Activated CD8-positive, alpha-beta T cell treated with anti-CD3 and anti-CD28 coated beads for 36 hours (primary cell): ENCODE measurements at regions not wholly inside any gene's neighbourhood (a gene's known extent, or its start where the extent isn't known, plus 50 kb on each side); places are given as distances from the start of the nearest gene placed in this dataset.

Source experiments
- ATAC-seq: fragments of 200-7000 bp; cut with Tn5 transposase; one replicate; pipeline ENCODE4 v1.10.0; 2021; ENCODE audit warnings: mild to moderate bottlenecking, moderate library complexity
- CTCF ChIA-PET: fragments of 350-600 bp; sonication (Branson Sonifier 250); formaldehyde crosslinking; loops from one replicate; lab custom pipeline; 2021; ENCODE audit warnings: antibody characterized with exemption; lab: Charles Lee
- POLR2A ChIA-PET: fragments of 350-600 bp; sonication (Branson Sonifier 250); formaldehyde crosslinking; loops from one replicate; lab custom pipeline; 2021; ENCODE audit warnings: antibody characterized with exemption; lab: Charles Lee
- DNase-seq: peaks from one replicate; pipeline ENCODE4 v3.0.0-alpha.2; 2020
- H3K27ac Mint-ChIP-seq: one replicate; pipeline ENCODE4 v1.8.0; 2021; ENCODE audit warnings: mild to moderate bottlenecking, mixed read lengths
- H3K27me3 Mint-ChIP-seq: one replicate; pipeline ENCODE4 v1.8.0; 2021; ENCODE audit warnings: mixed read lengths
- H3K36me3 Mint-ChIP-seq: one replicate; pipeline ENCODE4 v1.8.0; 2021; ENCODE audit warnings: low read depth, mixed read lengths
- H3K4me1 Mint-ChIP-seq: one replicate; pipeline ENCODE4 v1.8.0; 2021; ENCODE audit warnings: low read depth, mixed read lengths
- H3K4me3 Mint-ChIP-seq: one replicate; pipeline ENCODE4 v1.8.0; 2021; ENCODE audit warnings: mild to moderate bottlenecking, moderate library complexity, mixed read lengths
- H3K9me3 Mint-ChIP-seq: one replicate; pipeline ENCODE4 v1.8.0; 2021; ENCODE audit warnings: mixed read lengths
- intact Hi-C: fragments of 100-400 bp; cut with micrococcal nuclease; formaldehyde crosslinking; loops from one replicate; pipeline ENCODE4 v1.10.0; 2022
- TF ChIP-seq, protein P1 (sequence below): fragments of 200-600 bp; IDR thresholded peaks from one replicate; pipeline ENCODE4 v1.8.0; 2022; ENCODE audit warnings: antibody characterized with exemption, mild to moderate bottlenecking

DNA sequence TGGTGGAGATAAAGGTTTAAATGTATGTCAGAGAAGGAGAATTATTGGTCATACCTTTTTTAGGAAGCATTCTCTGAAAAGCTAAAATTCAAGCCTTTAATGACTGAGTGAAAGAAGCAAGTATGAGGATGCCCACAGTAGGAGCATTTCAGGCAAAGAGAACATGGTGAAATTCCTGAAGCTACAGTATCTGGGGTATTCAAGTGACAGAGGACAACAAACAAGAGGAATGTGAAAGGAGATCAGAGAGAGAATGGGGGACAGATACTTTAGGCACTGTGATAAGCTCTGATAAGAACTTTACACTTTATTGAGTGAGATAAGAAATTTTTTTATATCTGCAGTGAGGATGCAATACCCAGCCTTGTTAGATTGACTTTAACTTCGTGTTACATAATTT lies 621.3 kb upstream of the AGA start:
- TF ChIP-seq, protein P1, sequence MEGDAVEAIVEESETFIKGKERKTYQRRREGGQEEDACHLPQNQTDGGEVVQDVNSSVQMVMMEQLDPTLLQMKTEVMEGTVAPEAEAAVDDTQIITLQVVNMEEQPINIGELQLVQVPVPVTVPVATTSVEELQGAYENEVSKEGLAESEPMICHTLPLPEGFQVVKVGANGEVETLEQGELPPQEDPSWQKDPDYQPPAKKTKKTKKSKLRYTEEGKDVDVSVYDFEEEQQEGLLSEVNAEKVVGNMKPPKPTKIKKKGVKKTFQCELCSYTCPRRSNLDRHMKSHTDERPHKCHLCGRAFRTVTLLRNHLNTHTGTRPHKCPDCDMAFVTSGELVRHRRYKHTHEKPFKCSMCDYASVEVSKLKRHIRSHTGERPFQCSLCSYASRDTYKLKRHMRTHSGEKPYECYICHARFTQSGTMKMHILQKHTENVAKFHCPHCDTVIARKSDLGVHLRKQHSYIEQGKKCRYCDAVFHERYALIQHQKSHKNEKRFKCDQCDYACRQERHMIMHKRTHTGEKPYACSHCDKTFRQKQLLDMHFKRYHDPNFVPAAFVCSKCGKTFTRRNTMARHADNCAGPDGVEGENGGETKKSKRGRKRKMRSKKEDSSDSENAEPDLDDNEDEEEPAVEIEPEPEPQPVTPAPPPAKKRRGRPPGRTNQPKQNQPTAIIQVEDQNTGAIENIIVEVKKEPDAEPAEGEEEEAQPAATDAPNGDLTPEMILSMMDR, result no peak
- intact Hi-C loops, result no loop called here

DNA sequence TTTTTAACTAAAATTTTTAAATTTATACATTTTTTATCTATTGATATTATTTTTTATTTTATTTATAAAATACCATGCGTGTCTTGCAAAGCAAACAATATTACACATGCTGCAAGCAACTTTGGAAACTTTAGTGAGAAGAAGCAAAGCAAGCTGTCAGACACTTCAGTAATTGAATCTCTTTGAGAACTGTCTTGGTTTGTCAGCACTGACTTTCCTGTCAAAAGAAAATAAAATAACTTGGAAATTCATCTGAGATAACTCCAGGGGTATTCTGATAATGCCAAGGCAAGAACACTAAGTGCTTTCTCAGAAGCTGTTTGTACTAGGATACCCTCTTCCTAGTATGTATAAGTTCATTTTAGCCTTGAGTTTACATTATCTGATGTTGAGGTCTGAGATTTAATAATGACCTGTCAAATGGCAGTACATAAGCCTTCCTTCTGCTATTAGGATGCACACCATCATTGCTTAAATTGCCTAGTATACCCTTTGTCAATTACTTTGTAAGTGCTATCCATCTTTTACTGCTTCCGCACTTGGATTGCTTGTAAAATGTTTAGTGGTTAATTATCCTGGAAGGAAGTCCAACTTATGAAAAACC lies 624.2 kb upstream of the AGA start:
- H3K27ac Mint-ChIP-seq, result no peak overlapping the region
- peaks cover 1% of the 10 kb centered on the region for H3K9me3 Mint-ChIP-seq
- no peaks in the 10 kb centered on the region for H3K27me3 Mint-ChIP-seq
- intact Hi-C loops, result no loop called here
- no peak overlapping the region for H3K4me3 Mint-ChIP-seq
- CTCF ChIA-PET, result no interaction called here
- no peak for DNase-seq
- H3K36me3 Mint-ChIP-seq, result no peaks in the 10 kb centered on the region
- H3K4me1 Mint-ChIP-seq, result no peaks in the 10 kb centered on the region
- POLR2A ChIA-PET, result interaction anchor here (0.7 kb wide), 1 partner anchor 10 kb away, joined by 3 read pairs; no protein-coding TSS in a partner anchor
- ATAC-seq, result no peak
- TF ChIP-seq, protein P1, result no peak

More for the DNA sequence above, 621.3 kb upstream of the AGA start:
- CTCF ChIA-PET, result interaction anchor here (1.5 kb wide), 1 partner anchor 17 kb away, joined by 3 read pairs; no protein-coding TSS in a partner anchor
- no peaks in the 10 kb centered on the region for H3K9me3 Mint-ChIP-seq
- no peaks in the 10 kb centered on the region for H3K4me1 Mint-ChIP-seq
- ATAC-seq (no peak), DNase-seq (no peak)
- H3K4me3 Mint-ChIP-seq, result no peak overlapping the region
- H3K27ac Mint-ChIP-seq, result no peak overlapping the region
- H3K27me3 Mint-ChIP-seq, result no peaks in the 10 kb centered on the region
- POLR2A ChIA-PET, result no interaction called here
- H3K36me3 Mint-ChIP-seq, result no peaks in the 10 kb centered on the region

DNA sequence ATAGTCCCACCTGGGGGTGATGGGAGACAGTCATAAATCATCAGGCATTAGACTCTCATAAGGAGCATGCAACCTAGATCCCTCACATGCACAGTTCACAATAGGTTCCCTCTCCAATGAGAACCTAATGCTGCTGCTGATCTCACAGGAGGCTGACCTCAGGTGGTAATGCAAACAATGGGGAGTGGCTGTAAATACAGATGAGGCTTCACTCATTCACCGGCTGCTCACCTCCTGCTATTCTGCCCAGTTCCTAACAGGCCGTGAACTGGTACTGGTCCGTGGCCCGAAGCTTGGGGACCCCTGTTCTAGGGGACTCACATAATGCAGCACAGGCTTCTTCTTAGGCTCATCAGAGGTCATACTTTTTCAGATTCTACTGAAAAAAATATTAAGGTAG lies 625.9 kb upstream of the AGA start:
- intact Hi-C loops, result no loop called here
- DNase-seq (no peak), ATAC-seq (no peak)
- POLR2A ChIA-PET, result no interaction called here
- TF ChIP-seq, protein P1, result no peak
- Mint-ChIP-seq H3K27me3 (no peaks in the 10 kb centered on the region), H3K4me3 (no peak overlapping the region), H3K9me3 (peaks cover 1% of the 10 kb centered on the region), H3K27ac (no peak overlapping the region), H3K4me1 (no peaks in the 10 kb centered on the region), H3K36me3 (no peaks in the 10 kb centered on the region)
- CTCF ChIA-PET, result no interaction called here

DNA sequence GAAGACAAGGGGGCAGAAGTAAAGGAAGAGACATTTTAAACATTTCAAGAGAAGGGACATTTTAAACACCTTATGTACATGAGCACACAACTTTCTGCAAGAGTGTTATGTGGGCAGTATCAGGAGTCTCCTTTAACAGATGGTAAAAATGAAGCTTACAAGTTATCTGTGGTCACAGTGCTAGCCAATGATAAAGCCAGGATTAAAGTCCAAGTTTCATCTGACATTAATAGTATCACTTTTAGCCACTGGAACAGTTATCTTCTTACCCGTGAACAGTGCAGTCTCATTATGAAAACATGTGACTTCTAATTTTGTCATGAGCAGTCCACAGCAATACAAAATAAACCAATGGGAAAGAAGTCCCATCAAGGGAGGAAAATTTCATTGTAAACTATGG lies 627.9 kb upstream of the AGA start:
- no peak overlapping the region for H3K27ac Mint-ChIP-seq
- H3K4me3 Mint-ChIP-seq, result no peak overlapping the region
- peaks cover 1% of the 10 kb centered on the region for H3K9me3 Mint-ChIP-seq
- no peak for DNase-seq
- no peaks in the 10 kb centered on the region for H3K4me1 Mint-ChIP-seq
- no peaks in the 10 kb centered on the region for H3K27me3 Mint-ChIP-seq
- no peaks in the 10 kb centered on the region for H3K36me3 Mint-ChIP-seq
- no peak for ATAC-seq
- ChIA-PET CTCF (no interaction called here), POLR2A (no interaction called here)
- intact Hi-C loops, result no loop called here
- TF ChIP-seq, protein P1, result no peak

DNA sequence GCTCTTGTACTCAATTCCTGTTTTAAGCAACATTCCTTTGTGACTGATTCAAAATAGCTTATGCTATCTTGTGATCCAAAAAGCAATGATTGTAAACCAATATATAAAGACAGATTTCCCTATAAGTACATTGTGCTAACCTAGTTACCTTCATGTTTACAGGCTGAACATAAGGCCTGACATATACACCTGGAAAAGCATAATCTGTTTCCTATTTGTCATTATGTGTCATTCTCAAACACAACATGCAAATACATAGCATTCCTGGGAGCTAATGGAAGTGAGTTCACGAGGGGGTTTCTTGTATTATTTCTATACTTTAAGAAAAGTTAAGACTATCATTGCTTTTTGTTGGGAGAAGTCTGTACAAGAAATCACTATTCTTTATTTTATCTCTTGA lies 638.1 kb upstream of the AGA start:
- H3K4me1 Mint-ChIP-seq, result no peaks in the 10 kb centered on the region
- no peak overlapping the region for H3K27ac Mint-ChIP-seq
- ATAC-seq (no peak), DNase-seq (no peak)
- ChIA-PET CTCF (interaction anchor here (1.0 kb wide), 1 partner anchor 16 kb away, joined by 3 read pairs; no protein-coding TSS in a partner anchor), POLR2A (no interaction called here)
- TF ChIP-seq, protein P1, result no peak
- no peaks in the 10 kb centered on the region for H3K36me3 Mint-ChIP-seq
- H3K4me3 Mint-ChIP-seq, result no peak overlapping the region
- no peaks in the 10 kb centered on the region for H3K9me3 Mint-ChIP-seq
- intact Hi-C loops, result no loop called here
- H3K27me3 Mint-ChIP-seq, result no peaks in the 10 kb centered on the region
